Kidney epithelial cell (primary cell): ENCODE measurements at regions not wholly inside any gene's neighbourhood (a gene's known extent, or its start where the extent isn't known, plus 50 kb on each side); places are given as distances from the start of the nearest gene placed in this dataset.

Source experiments
- DNase-seq: peaks from one replicate; pipeline ENCODE4 v3.0.0-alpha.2; 2010; ENCODE audit warnings: low read depth
- H3K27me3 ChIP-seq: 2 replicates; pipeline ENCODE4 v1.6.0; 2011; ENCODE audit warnings: low read length; ENCODE audit not compliant: control insufficient read depth, insufficient read depth
- H3K36me3 ChIP-seq: 2 replicates; pipeline ENCODE4 v1.5.1; 2011; ENCODE audit warnings: low read length; ENCODE audit not compliant: control insufficient read depth, insufficient read depth
- H3K4me3 ChIP-seq: 2 replicates; pipeline ENCODE4 v1.5.1; 2011; ENCODE audit warnings: low read depth, mild to moderate bottlenecking, control low read depth, low read length
- TF ChIP-seq, protein P1 (sequence below): IDR thresholded peaks from 2 replicates; pipeline ENCODE4 v1.5.1; 2011; ENCODE audit warnings: mild to moderate bottlenecking, moderate library complexity, low read length, control low read depth, inconsistent platforms; ENCODE audit not compliant: insufficient read depth, poor library complexity, severe bottlenecking

DNA sequence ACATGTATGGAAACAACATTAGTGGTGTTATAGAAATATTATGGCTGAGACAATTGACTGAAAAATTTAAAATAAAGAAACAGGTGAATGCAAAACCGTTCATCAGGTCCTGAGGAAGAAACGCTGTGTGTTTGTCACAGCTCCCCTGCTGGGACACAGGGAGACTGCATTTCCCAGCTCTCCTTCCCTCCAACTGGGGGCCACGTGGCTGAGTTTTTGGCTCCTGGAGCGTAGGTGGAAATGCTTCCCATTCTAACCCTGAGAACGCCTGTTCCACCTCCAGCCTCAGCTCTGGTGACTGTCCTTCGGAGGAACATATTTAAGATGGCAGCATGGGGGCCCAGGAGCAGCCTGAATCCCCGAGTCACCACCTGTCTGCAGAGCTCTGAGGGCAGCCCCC lies 398.6 kb downstream of the BRD1 start:
- no peaks in the 10 kb centered on the region for H3K27me3 ChIP-seq
- no peak for DNase-seq
- H3K4me3 ChIP-seq, result no peak overlapping the region
- no peaks in the 10 kb centered on the region for H3K36me3 ChIP-seq
- TF ChIP-seq, protein P1, sequence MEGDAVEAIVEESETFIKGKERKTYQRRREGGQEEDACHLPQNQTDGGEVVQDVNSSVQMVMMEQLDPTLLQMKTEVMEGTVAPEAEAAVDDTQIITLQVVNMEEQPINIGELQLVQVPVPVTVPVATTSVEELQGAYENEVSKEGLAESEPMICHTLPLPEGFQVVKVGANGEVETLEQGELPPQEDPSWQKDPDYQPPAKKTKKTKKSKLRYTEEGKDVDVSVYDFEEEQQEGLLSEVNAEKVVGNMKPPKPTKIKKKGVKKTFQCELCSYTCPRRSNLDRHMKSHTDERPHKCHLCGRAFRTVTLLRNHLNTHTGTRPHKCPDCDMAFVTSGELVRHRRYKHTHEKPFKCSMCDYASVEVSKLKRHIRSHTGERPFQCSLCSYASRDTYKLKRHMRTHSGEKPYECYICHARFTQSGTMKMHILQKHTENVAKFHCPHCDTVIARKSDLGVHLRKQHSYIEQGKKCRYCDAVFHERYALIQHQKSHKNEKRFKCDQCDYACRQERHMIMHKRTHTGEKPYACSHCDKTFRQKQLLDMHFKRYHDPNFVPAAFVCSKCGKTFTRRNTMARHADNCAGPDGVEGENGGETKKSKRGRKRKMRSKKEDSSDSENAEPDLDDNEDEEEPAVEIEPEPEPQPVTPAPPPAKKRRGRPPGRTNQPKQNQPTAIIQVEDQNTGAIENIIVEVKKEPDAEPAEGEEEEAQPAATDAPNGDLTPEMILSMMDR, result no peak

DNA sequence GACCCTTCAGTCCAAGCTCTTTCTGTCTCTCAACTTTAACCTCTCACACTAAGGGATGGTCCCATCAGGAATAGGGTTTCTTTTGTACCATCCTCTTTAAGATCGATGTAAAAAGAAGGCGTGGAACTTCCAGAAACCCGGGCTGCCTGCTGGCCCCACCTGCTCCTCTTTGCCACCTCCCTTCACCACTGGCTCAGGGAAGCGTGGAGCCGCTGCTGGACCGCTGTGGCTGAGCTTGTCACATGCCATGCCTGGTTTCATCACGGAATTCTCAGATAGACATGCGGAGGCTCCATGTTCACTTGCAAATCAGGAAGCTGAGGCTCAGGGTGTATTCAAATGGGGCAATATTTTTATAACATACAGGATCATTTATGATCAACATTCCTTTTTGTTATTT lies 399.7 kb downstream of the BRD1 start:
- Histone ChIP-seq H3K36me3 (no peaks in the 10 kb centered on the region), H3K4me3 (no peak overlapping the region), H3K27me3 (no peaks in the 10 kb centered on the region)
- TF ChIP-seq, protein P1, result no peak
- no peak for DNase-seq

DNA sequence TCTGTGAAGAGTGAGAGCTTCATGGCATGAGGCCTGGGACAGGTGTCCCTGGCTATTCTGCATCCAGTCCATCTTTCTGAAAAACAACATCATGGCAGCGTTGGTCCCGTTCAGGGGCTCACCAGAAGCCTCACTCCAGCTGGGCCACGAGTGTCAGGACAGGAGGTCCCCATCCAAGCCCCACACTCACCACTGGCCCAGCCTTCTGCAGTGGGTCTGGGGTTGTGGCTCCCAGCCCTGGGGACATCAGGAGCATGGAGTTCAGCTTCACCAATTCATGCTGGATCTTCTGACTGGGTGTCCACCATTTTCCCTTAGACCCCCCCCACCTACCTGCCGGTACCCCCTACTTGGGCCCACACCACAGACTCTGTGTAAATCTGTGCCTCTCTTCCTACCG lies 400.3 kb downstream of the BRD1 start:
- Histone ChIP-seq H3K4me3 (no peak overlapping the region), H3K36me3 (no peaks in the 10 kb centered on the region), H3K27me3 (no peaks in the 10 kb centered on the region)
- no peak for DNase-seq
- TF ChIP-seq, protein P1, result no peak

GRCh38 chr22:49426618-49427266 lies 400.9 kb downstream of the BRD1 start:
- DNase-seq, result no peak
- TF ChIP-seq, protein P1, result no peak

DNA sequence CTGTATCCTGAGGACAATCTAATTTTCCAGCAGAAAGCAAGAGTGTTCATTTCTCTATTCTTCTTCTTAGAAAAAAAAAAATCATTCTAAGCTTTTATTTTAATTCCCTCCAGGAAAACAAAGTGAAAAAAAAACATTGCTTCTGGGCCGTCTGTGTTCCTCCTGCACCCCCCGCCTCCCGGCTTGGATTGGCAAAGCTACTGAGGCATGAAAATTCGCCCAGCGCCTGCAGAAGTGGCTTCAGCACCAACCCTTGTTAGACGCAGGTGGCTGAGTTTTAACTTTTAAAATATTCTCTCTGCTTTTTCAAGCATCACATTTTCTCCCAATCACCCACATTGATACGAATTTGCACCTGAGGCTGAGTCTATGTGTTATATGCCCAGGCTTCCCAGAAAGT lies 401.6 kb downstream of the BRD1 start:
- Histone ChIP-seq H3K36me3 (no peaks in the 10 kb centered on the region), H3K27me3 (no peaks in the 10 kb centered on the region), H3K4me3 (no peak overlapping the region)
- TF ChIP-seq, protein P1, result no peak
- no peak for DNase-seq

More at GRCh38 chr22:49426618-49427266, 400.9 kb downstream of the BRD1 start:
- H3K27me3 ChIP-seq, result no peaks in the 10 kb centered on the region
- H3K36me3 ChIP-seq, result no peaks in the 10 kb centered on the region
- H3K4me3 ChIP-seq, result no peak overlapping the region

GRCh38 chr22:49425356-49425755 lies 402.3 kb downstream of the BRD1 start:
- TF ChIP-seq, protein P1, result no peak
- no peak for DNase-seq
- Histone ChIP-seq H3K36me3 (no peaks in the 10 kb centered on the region), H3K4me3 (no peak overlapping the region), H3K27me3 (no peaks in the 10 kb centered on the region)
